ENCODE measurements at regions not wholly inside any gene's neighbourhood (a gene's known extent, or its start where the extent isn't known, plus 50 kb on each side); places are given as distances from the start of the nearest gene placed in this dataset.

GRCh38 chr11:69576069-69576782 is 64.7 kb upstream of the CCND1 start:
- Histone ChIP-seq H3K9me3 (ENCODE audit: low read length) (no peaks in the 10 kb centered on the region), H3K27ac (ENCODE audit: extremely low read length, insufficient read depth, low read length) (no peak overlapping the region), H3K4me3 (replicated peaks in 1 of 3; ENCODE audit: insufficient read depth in 1 of 3, low read depth in 2 of 3, low read length in 3 of 3) (peak overlapping the region in 1 of 3 experiments; percentile 17; a peak in 2 of 6 replicates), H2AFZ (ENCODE audit: low read length) (no peak overlapping the region), H3K9ac (ENCODE audit: insufficient read depth, low read depth, low read length) (no peak overlapping the region), H3K36me3 (replicated peaks in 1 of 2; ENCODE audit: control insufficient read depth in 1 of 2, insufficient read depth in 2 of 2, low read length in 2 of 2) (no peaks in the 10 kb centered on the region), H4K20me1 (ENCODE audit: insufficient read depth, low read length) (no peaks in the 10 kb centered on the region), H3K79me2 (ENCODE audit: insufficient read depth, low read length) (no peaks in the 10 kb centered on the region), H3K4me1 (ENCODE audit: insufficient read depth, low read length) (peaks cover 34% of the 10 kb centered on the region), H3K4me2 (ENCODE audit: low read depth, low read length) (peak overlapping the region; percentile 59), H3K27me3 (ENCODE audit: control insufficient read depth in 1 of 2, insufficient read depth in 2 of 2, low read length in 2 of 2) (peaks cover 6 to 42% of the 10 kb centered on the region in 2 experiments; a peak in 4 of 5 replicates)
- CTCF ChIA-PET (ENCODE audit: low intra/inter-chr PET ratio, low total read pairs), result no interaction called here
- peak; percentile 55; the same call in 2 of the 3 replicates for ATAC-seq
- 46% methylated on average over 2 of the region's 10 CpGs for WGBS (ENCODE audit: low lambda C conversion rate)
- in situ Hi-C loops (cut with HindIII; ENCODE audit: extremely low pct_ligation_motif_present, low pct_unique_long_range_greater_than_20kb) (no loop called here), intact Hi-C loops (cut with micrococcal nuclease; ENCODE audit: unreplicated experiment) (loop anchor here (5.0 kb wide), 1 partner anchor 61 kb away; no protein-coding TSS in a partner anchor)
- BruUV-seq (replicated peaks), result no TSS peak
- FAIRE-seq, result no peak
- POLR2A ChIA-PET, result no interaction called here
- no peak for DNase-seq (ENCODE audit: low spot score)
- TF ChIP-seq CREBL2 (CRISPR knock-in tag; IDR thresholded peaks at IDR 0.05; ENCODE audit: borderline replicate concordance), result no peak
- TF ChIP-seq ZSCAN5A (CRISPR knock-in tag; IDR thresholded peaks at IDR 0.05; ENCODE audit: borderline replicate concordance), result no peak
- no peak for TF ChIP-seq SNRNP70 (IDR thresholded peaks at IDR 0.05; ENCODE audit: low read depth, low read length)
- no peak for TF ChIP-seq ZNF343 (CRISPR knock-in tag; IDR thresholded peaks at IDR 0.05)
- no peak for TF ChIP-seq RBFOX2 (IDR thresholded peaks at IDR 0.05; ENCODE audit: low read depth, low read length)
- no peak for TF ChIP-seq ZNF652 (CRISPR knock-in tag; IDR thresholded peaks at IDR 0.05; ENCODE audit: borderline replicate concordance, low read depth)
- TF ChIP-seq AGO1 (IDR thresholded peaks at IDR 0.05; ENCODE audit: low read depth, low read length, poor library complexity, severe bottlenecking), result no peak
- TF ChIP-seq NONO (IDR thresholded peaks at IDR 0.05), result no peak
- TF ChIP-seq NONO (CRISPR knock-in tag; conservative IDR thresholded peaks at IDR 0.05), result no peak
- no peak for TF ChIP-seq NR2F2 (IDR thresholded peaks at IDR 0.05; ENCODE audit: borderline replicate concordance, low read depth)
- TF ChIP-seq ZNF142 (CRISPR knock-in tag; IDR thresholded peaks at IDR 0.05), result no peak
